PC-3 (cell line): ENCODE measurements at regions not wholly inside any gene's neighbourhood (a gene's known extent, or its start where the extent isn't known, plus 50 kb on each side); places are given as distances from the start of the nearest gene placed in this dataset.

Experiments
- EZH2 ChIP-seq: fragments of 300-600 bp; sonication (generic); IDR thresholded peaks from one replicate; pipeline ENCODE4 v1.6.1; 2017; ENCODE audit warnings: antibody characterized with exemption, mild to moderate bottlenecking, low read length; ENCODE audit not compliant: unreplicated experiment
- TF ChIP-seq, protein P1 (sequence below): fragments of 300-600 bp; sonication (generic); conservative IDR thresholded peaks from 2 replicates; pipeline ENCODE4 v1.5.1; 2017; ENCODE audit warnings: antibody characterized with exemption, low read depth, mild to moderate bottlenecking, low read length

DNA sequence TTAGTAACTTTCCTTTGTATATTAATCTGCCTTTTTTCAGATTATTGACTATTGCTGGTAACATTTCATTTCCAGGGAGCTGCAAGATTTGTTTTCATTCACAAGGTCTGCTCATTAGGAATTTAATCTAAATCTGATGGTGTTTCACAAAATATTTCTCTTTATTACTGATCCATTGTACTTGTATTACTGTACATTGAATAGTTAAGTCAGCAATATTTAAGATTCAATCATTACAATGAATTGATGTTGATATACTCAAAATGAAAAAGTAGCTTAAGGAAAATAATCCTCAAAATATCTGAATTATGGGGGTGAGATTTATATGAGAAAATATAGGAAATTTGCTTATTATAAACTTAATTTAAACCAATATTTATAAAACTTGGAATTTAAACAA is 308.6 kb upstream of the PBX1 start:
- TF ChIP-seq, protein P1, sequence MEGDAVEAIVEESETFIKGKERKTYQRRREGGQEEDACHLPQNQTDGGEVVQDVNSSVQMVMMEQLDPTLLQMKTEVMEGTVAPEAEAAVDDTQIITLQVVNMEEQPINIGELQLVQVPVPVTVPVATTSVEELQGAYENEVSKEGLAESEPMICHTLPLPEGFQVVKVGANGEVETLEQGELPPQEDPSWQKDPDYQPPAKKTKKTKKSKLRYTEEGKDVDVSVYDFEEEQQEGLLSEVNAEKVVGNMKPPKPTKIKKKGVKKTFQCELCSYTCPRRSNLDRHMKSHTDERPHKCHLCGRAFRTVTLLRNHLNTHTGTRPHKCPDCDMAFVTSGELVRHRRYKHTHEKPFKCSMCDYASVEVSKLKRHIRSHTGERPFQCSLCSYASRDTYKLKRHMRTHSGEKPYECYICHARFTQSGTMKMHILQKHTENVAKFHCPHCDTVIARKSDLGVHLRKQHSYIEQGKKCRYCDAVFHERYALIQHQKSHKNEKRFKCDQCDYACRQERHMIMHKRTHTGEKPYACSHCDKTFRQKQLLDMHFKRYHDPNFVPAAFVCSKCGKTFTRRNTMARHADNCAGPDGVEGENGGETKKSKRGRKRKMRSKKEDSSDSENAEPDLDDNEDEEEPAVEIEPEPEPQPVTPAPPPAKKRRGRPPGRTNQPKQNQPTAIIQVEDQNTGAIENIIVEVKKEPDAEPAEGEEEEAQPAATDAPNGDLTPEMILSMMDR = no peak
- TF ChIP-seq EZH2 = no peak
